BLaER1 treated with 17β-estradiol and CSF1 and Interleukin-3, amounts not matched to agents 10 nM and 100 nM (cell line): ENCODE measurements at regions not wholly inside any gene's neighbourhood (a gene's known extent, or its start where the extent isn't known, plus 50 kb on each side); places are given as distances from the start of the nearest gene placed in this dataset.
"Not testable (repeated sequence)": the region's sequence is repeated elsewhere in the genome, so short reads cannot be mapped to it uniquely, and the experiment has no call there.

Source experiments
- H3K27ac ChIP-seq, 11 experiments: shearing (Covaris generic); formaldehyde crosslinking; 2 replicates each; pipeline ENCODE4 v1.8.1; 2022
- H3K27me3 ChIP-seq, 11 experiments: shearing (Covaris generic); formaldehyde crosslinking; 2 replicates each; pipeline ENCODE4 v1.8.1; 2022
- H3K36me3 ChIP-seq, 11 experiments: shearing (Covaris generic); formaldehyde crosslinking; 2 replicates each; pipeline ENCODE4 v1.8.1; 2022
- H3K4me1 ChIP-seq, 10 experiments: shearing (Covaris generic); formaldehyde crosslinking; 2 replicates each; pipeline ENCODE4 v1.8.1; 2022
- H3K4me2 ChIP-seq, 11 experiments: shearing (Covaris generic); formaldehyde crosslinking; 2 replicates each; pipeline ENCODE4 v1.8.1; 2022
- H3K4me3 ChIP-seq, 10 experiments: shearing (Covaris generic); formaldehyde crosslinking; 2 replicates each; pipeline ENCODE4 v1.8.1; 2022
- H3K9ac ChIP-seq, 11 experiments: shearing (Covaris generic); formaldehyde crosslinking; 2 replicates each; pipeline ENCODE4 v1.8.1; 2022
- H3K9me3 ChIP-seq, 11 experiments: shearing (Covaris generic); formaldehyde crosslinking; replicated peaks in 1 of 11; 2 replicates each; pipeline ENCODE4 v1.8.1; 2022
- H4K20me1 ChIP-seq, 11 experiments: shearing (Covaris generic); formaldehyde crosslinking; 2 replicates each; pipeline ENCODE4 v1.8.1; 2022
- Cebpa-rat ChIP-seq, 11 experiments: shearing (Covaris generic); IDR thresholded peaks; 2 replicates each; pipeline ENCODE4 v1.8.1; 2022

DNA sequence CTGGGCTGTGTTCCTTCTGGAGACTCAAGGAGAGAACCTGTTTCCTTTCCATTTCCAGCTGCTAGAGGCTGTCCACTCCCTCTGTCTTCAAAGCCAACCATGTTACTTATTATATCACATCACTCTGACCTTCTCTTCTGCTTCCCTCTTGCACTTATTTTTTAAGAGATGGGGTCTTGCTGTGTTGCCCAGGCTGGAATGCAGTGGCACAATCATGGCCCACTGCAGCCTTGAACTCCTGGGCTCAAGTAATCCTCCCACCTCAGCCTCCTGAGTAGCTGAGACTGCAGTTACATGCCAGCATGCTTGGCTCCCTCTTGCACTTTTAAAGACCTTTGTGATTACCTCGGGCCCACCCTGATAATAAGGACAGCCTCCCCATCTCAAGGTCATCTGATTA lies 160.0 kb upstream of the DTNBP1 start:
- Histone ChIP-seq H3K36me3 (no peaks in the 10 kb centered on the region), H3K4me3 (no peak overlapping the region), H3K27me3 (no peaks in the 10 kb centered on the region), H3K4me2 (no peak overlapping the region), H4K20me1 (no peaks in the 10 kb centered on the region), H3K9me3 (no peaks in the 10 kb centered on the region), H3K9ac (no peak overlapping the region), H3K27ac (no peak overlapping the region), H3K4me1 (0 out of 20 replicates have a peak, but pooled peaks cover 0 to 5% (median 0%) of the 10 kb centered on the region in 10 experiments)
- TF ChIP-seq Cebpa-rat (IDR thresholded peaks at IDR 0.05): no peak

DNA sequence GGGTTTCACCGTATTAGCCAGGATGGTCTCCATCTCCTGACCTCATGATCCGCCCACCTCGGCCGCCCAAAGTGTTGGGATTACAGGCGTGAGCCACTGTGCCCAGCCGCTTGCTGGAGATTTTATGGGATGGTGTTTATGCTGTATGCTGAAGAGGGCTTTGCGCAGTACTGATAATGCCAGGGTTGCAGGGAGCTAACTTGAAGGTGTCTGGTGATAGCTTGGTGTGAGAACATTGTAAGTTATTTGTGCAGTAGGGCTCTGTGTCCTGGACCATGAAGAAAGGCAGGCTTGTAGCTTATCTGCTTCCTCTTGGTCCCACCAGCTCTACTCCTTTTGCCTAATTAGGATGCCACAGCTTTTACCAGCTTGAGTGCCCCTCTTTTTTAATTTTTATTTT lies 157.0 kb upstream of the DTNBP1 start:
- Histone ChIP-seq H3K27ac (no peak overlapping the region), H3K9ac (no peak overlapping the region), H3K9me3 (no peaks in the 10 kb centered on the region), H3K27me3 (no peaks in the 10 kb centered on the region), H4K20me1 (no peaks in the 10 kb centered on the region), H3K4me1 (0 out of 20 replicates have a peak, but pooled peaks cover 0 to 5% (median 0%) of the 10 kb centered on the region in 10 experiments), H3K36me3 (no peaks in the 10 kb centered on the region), H3K4me2 (no peak overlapping the region), H3K4me3 (no peak overlapping the region)
- TF ChIP-seq Cebpa-rat (IDR thresholded peaks at IDR 0.05): no peak

DNA sequence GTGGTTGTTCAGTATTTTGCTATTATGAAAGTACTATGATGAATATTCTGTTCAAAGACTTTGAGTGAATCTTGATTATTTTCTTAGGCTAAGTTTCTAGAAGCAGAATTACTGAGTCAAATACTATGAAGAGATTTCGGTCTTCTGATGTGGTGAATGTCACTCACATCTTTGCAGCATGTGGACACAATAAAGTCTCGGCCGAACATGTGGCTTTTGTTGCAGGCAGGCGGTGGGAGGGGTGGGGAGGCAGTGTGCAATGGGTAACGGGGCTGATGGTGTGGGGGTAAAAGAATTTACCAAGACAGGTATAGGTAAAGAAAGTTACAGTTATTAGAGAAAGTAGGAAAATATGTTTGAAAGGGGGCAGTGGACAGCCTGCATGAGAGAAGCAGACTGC lies 156.4 kb upstream of the DTNBP1 start:
- no peak overlapping the region for H3K4me3 ChIP-seq
- no peaks in the 10 kb centered on the region for H3K9me3 ChIP-seq
- no peaks in the 10 kb centered on the region for H3K36me3 ChIP-seq
- H3K27me3 ChIP-seq: no peaks in the 10 kb centered on the region
- no peak overlapping the region for H3K4me2 ChIP-seq
- H4K20me1 ChIP-seq: no peaks in the 10 kb centered on the region
- peaks cover 0 to 8% (median 0%) of the 10 kb centered on the region in 10 experiments; a peak in 3 of 20 replicates for H3K4me1 ChIP-seq
- no peak overlapping the region for H3K27ac ChIP-seq
- no peak for TF ChIP-seq Cebpa-rat (IDR thresholded peaks at IDR 0.05)
- no peak overlapping the region for H3K9ac ChIP-seq

DNA sequence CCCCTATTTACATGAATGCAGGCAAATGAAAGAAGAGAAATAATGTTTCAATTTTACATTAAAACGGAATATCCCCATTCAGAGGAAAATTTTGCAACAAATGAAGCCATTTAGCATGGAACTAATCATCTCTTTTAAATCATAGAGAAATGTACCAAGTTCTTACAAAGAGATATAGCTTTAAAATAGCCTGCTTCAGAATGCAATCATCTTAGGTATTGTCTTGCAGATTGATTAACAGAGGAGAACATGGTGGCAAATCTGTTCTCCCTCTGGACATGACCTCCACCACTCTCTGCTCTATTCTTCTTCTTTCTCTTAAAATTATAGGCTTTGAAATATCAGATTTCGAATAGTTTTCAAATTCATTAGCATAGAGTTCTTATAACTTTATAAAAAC lies 155.7 kb upstream of the DTNBP1 start:
- no peak for TF ChIP-seq Cebpa-rat (IDR thresholded peaks at IDR 0.05)
- Histone ChIP-seq H3K4me3 (no peak overlapping the region), H3K9me3 (no peaks in the 10 kb centered on the region), H4K20me1 (no peaks in the 10 kb centered on the region), H3K27me3 (no peaks in the 10 kb centered on the region), H3K9ac (no peak overlapping the region), H3K4me1 (peaks cover 0 to 15% (median 0%) of the 10 kb centered on the region in 10 experiments; a peak in 4 of 20 replicates), H3K27ac (no peak overlapping the region), H3K36me3 (no peaks in the 10 kb centered on the region), H3K4me2 (no peak overlapping the region)

DNA sequence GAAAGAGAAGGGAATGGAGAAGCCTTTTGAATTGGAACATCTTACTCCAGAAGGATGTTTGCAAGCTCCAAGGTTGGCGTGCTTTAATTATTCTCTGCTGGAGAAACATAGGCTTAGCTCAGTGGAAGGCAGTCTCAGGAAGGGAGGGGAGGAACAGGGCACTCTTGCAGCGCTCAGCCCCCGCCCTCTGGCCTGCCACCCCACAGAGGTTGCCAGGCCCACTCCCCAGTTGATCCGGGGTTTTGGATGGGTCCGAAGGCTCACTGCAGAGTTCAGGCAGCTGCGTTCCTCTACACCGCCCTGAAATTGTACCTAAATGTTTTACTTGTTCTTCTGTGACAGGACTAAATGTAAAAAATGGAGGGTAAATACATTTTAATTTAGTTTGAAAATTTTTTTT lies 155.2 kb upstream of the DTNBP1 start:
- H3K4me3 ChIP-seq: no peak overlapping the region
- H3K9me3 ChIP-seq: no peaks in the 10 kb centered on the region
- H3K27ac ChIP-seq: no peak overlapping the region
- peak overlapping the region in 1 of 11 experiments; percentile 11; a peak in 1 of 22 replicates for H3K4me2 ChIP-seq
- no peak overlapping the region for H3K9ac ChIP-seq
- no peaks in the 10 kb centered on the region for H4K20me1 ChIP-seq
- no peak for TF ChIP-seq Cebpa-rat (IDR thresholded peaks at IDR 0.05)
- H3K4me1 ChIP-seq: peaks cover 0 to 15% (median 0%) of the 10 kb centered on the region in 10 experiments; a peak in 4 of 20 replicates
- no peaks in the 10 kb centered on the region for H3K36me3 ChIP-seq
- no peaks in the 10 kb centered on the region for H3K27me3 ChIP-seq

DNA sequence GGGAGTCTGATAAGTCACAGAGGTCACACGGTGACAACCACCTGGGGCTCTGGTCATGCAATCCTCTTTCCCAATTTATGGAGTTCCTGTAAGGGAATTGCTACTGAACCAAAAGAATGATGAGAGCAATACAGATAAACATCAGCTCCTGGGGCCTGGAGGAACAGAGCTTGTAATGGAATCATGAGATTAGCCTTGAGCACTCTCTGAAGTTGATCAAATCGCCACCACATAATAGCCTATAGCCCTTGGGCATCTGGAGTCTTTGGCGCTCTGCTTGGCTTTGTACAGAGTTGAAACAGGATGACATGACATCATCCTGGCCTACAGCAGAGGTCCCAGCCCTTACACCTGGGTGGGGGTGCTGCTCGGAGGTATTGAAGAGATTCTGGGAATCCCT lies 154.3 kb upstream of the DTNBP1 start:
- no peak for TF ChIP-seq Cebpa-rat (IDR thresholded peaks at IDR 0.05)
- no peaks in the 10 kb centered on the region for H4K20me1 ChIP-seq
- no peaks in the 10 kb centered on the region for H3K36me3 ChIP-seq

DNA sequence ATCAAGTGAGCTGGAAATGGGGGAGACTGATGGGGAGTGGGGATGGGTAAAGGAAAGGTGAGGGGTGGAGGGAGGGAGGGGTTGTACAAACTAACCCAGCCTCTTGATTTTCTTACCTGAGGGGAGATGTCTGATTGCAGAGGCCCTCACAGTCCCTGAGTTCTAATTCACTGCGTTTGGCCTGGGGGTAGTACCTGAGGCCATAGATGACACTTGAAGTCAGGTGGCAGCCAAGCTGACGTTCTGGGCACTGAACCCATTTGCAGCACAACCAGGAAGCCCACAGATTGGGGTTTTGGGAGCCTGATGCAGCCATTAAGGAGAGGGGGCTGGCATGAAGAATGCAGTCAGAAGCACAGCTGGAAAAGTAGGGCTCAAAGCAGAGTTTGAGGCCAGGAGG lies 153.8 kb upstream of the DTNBP1 start:
- no peak overlapping the region for H3K4me3 ChIP-seq
- H3K36me3 ChIP-seq: no peaks in the 10 kb centered on the region
- H3K9me3 ChIP-seq: no peaks in the 10 kb centered on the region
- H3K27ac ChIP-seq: no peak overlapping the region
- TF ChIP-seq Cebpa-rat (IDR thresholded peaks at IDR 0.05): no peak
- no peak overlapping the region for H3K4me2 ChIP-seq
- H3K9ac ChIP-seq: no peak overlapping the region
- peaks cover 0 to 15% (median 0%) of the 10 kb centered on the region in 10 experiments; a peak in 4 of 20 replicates for H3K4me1 ChIP-seq
- H3K27me3 ChIP-seq: no peaks in the 10 kb centered on the region
- H4K20me1 ChIP-seq: no peaks in the 10 kb centered on the region

More for the DNA sequence above, 154.3 kb upstream of the DTNBP1 start:
- Histone ChIP-seq H3K27me3 (no peaks in the 10 kb centered on the region), H3K4me3 (no peak overlapping the region), H3K9ac (no peak overlapping the region), H3K4me1 (peaks cover 0 to 15% (median 0%) of the 10 kb centered on the region in 10 experiments; a peak in 4 of 20 replicates), H3K27ac (no peak overlapping the region), H3K9me3 (no peaks in the 10 kb centered on the region), H3K4me2 (no peak overlapping the region)

DNA sequence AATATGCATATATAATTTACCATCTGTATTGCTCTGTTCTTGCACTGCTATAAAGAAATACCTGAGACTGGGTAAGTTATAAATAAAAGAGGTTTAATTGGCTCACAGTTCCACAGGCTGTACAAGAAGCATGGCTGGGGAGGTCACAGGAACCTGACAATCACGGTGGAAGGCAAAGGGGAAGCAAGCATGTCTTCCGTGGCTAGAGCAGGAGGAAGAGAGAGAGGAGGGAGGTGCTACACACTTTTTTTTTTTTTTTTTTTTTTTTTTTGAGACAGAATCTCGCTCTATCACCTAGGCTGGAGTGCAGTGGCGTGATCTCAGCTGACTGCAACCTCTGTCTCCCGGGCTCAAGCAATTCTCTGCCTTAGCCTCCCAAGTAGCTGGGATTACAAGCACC lies 150.9 kb upstream of the DTNBP1 start:
- not testable (repeated sequence) for H3K4me3 ChIP-seq
- peak overlapping the region in 1 of 11 experiments; percentile 34; a peak in 3 of 22 replicates for H3K4me2 ChIP-seq

DNA sequence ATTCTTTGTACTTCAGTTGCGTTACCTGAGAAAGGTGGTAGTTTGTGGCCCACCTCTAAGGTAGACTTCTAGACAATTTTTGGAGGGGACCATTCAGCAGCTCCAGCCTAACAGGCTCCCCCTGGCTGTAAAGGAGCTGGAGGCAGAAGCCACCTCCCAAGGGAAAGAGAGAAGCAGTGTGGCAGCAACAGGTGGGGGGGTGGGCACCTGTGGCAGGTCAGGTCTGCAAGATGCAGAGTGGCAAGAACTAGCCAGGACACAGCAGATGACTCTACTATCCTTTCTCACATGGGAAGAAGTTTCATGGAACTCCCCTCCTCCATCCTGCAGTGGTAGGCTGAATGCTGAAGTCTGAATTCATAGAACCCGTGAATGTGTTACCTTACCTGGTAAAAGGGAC lies 148.3 kb upstream of the DTNBP1 start:
- H3K9me3 ChIP-seq: no peaks in the 10 kb centered on the region
- no peak overlapping the region for H3K9ac ChIP-seq
- peaks cover 0 to 11% (median 0%) of the 10 kb centered on the region in 10 experiments; a peak in 4 of 20 replicates for H3K4me1 ChIP-seq
- H3K4me2 ChIP-seq: no peak overlapping the region
- H3K27me3 ChIP-seq: no peaks in the 10 kb centered on the region
- H4K20me1 ChIP-seq: no peaks in the 10 kb centered on the region
- H3K36me3 ChIP-seq: no peaks in the 10 kb centered on the region
- no peak for TF ChIP-seq Cebpa-rat (IDR thresholded peaks at IDR 0.05)
- H3K4me3 ChIP-seq: no peak overlapping the region
- H3K27ac ChIP-seq: no peak overlapping the region

More for the DNA sequence above, 150.9 kb upstream of the DTNBP1 start:
- not testable (repeated sequence) for H3K27ac ChIP-seq, H4K20me1 ChIP-seq, H3K36me3 ChIP-seq, H3K9me3 ChIP-seq, H3K27me3 ChIP-seq, H3K9ac ChIP-seq
- H3K4me1 ChIP-seq: peaks cover 0 to 11% (median 0%) of the 10 kb centered on the region in 10 experiments; a peak in 4 of 20 replicates

DNA sequence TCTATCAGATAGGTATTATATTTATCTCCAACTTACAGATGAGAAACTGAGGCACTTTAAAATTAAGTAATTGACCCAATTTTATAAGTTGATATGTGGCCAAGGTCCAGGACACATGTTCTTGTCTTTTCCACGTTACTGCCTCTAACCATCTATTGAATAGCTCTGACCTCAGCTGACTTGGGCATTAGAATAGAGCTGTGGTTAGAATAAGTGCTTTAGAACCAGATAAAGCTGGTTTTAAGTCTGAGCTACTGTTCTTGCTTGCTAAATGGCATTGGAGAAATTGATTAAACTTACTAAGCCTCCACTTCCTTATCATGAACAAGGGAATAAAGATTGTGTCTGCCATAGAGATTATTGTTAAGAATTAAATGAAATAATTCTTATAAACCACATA lies 147.8 kb upstream of the DTNBP1 start:
- H3K4me3 ChIP-seq: no peak overlapping the region
- no peaks in the 10 kb centered on the region for H3K9me3 ChIP-seq
- no peaks in the 10 kb centered on the region for H3K27me3 ChIP-seq
- H4K20me1 ChIP-seq: no peaks in the 10 kb centered on the region
- no peak overlapping the region for H3K9ac ChIP-seq
- H3K4me2 ChIP-seq: no peak overlapping the region
- no peaks in the 10 kb centered on the region for H3K36me3 ChIP-seq
- peaks cover 0 to 11% (median 0%) of the 10 kb centered on the region in 10 experiments; a peak in 4 of 20 replicates for H3K4me1 ChIP-seq
- no peak overlapping the region for H3K27ac ChIP-seq
- TF ChIP-seq Cebpa-rat (IDR thresholded peaks at IDR 0.05): no peak
